Vagina (tissue), 2 donors: ENCODE measurements at regions not wholly inside any gene's neighbourhood (a gene's known extent, or its start where the extent isn't known, plus 50 kb on each side); places are given as distances from the start of the nearest gene placed in this dataset.

Source experiments
- POLR2A ChIP-seq, 2 donors: fragments of 450-650 bp; IDR thresholded peaks; one replicate each; pipeline ENCODE4 v1.6.1; 2017; ENCODE audit warnings: antibody characterized with exemption in 2 of 2, mild to moderate bottlenecking in 2 of 2, moderate library complexity in 2 of 2
- TF ChIP-seq, protein P1 (sequence below), 3 experiments: fragments of 450-650 bp in 2 of 3; fragments of 200-600 bp in 1 of 3; sonication (generic) in 1 of 3; IDR thresholded peaks; one replicate each; pipeline ENCODE4 v1.5.1; 2017 to 2019; ENCODE audit warnings: antibody characterized with exemption in 3 of 3, mild to moderate bottlenecking in 2 of 3, moderate library complexity in 2 of 3

- TF ChIP-seq POLR2A (IDR thresholded peaks at IDR 0.05) = no peak
- TF ChIP-seq, protein P1, sequence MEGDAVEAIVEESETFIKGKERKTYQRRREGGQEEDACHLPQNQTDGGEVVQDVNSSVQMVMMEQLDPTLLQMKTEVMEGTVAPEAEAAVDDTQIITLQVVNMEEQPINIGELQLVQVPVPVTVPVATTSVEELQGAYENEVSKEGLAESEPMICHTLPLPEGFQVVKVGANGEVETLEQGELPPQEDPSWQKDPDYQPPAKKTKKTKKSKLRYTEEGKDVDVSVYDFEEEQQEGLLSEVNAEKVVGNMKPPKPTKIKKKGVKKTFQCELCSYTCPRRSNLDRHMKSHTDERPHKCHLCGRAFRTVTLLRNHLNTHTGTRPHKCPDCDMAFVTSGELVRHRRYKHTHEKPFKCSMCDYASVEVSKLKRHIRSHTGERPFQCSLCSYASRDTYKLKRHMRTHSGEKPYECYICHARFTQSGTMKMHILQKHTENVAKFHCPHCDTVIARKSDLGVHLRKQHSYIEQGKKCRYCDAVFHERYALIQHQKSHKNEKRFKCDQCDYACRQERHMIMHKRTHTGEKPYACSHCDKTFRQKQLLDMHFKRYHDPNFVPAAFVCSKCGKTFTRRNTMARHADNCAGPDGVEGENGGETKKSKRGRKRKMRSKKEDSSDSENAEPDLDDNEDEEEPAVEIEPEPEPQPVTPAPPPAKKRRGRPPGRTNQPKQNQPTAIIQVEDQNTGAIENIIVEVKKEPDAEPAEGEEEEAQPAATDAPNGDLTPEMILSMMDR (IDR thresholded peaks at IDR 0.05) = no peak
These were observed 176.8 kb downstream of the MELK start for GRCh38 chr9:36749461-36749860.
